GM18520 (cell line): ENCODE measurements at regions not wholly inside any gene's neighbourhood (a gene's known extent, or its start where the extent isn't known, plus 50 kb on each side); places are given as distances from the start of the nearest gene placed in this dataset.
"Not testable (repeated sequence)": the region's sequence is repeated elsewhere in the genome, so short reads cannot be mapped to it uniquely, and the experiment has no call there.

Source experiments
- ATAC-seq: cut with Tn5 transposase; IDR thresholded peaks from one replicate; pipeline ENCODE4 v1.9.1; 2021; ENCODE audit not compliant: unreplicated experiment

GRCh38 chr20:48148020-48148419 lies 362.7 kb upstream of the SULF2 start:
- no peak for ATAC-seq

DNA sequence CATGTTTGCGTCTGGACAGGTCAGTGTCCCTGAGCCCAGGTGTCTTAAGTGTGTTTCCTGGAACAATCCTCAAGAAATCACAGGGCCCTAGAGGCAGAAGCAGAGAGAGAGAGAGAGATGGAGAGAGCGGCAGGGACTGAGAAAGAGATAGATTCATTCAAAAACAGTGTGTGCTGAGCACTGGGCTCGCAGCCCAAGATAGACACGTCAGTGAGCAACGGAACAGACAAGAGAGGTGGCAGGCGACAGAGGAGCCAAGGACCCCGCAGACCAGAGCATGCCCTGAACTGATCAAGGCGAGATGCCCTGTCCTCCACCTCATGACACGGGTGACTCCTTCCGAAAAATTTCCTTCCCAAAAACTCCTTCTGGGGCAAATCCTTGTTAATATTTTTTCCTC lies 362.0 kb upstream of the SULF2 start:
- no peak for ATAC-seq

DNA sequence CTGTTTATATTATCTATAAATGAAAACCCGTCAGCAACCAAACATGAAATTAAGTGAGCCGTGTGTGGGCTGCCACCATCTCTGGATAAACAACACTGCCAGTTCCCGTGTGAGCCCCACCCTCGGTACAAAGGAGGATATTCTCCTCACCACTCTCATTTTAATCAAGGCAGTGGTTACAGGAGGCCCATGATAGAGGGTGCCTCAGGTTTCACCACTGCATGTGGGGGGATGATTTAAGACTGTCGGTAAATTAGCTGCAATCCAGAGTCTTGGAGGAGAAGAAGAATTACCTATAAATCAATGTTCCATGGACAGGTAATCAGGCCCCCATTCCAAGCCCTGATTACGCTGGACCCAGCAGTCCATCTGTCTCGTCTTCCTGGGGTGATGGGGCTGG lies 361.6 kb upstream of the SULF2 start:
- ATAC-seq, result no peak

DNA sequence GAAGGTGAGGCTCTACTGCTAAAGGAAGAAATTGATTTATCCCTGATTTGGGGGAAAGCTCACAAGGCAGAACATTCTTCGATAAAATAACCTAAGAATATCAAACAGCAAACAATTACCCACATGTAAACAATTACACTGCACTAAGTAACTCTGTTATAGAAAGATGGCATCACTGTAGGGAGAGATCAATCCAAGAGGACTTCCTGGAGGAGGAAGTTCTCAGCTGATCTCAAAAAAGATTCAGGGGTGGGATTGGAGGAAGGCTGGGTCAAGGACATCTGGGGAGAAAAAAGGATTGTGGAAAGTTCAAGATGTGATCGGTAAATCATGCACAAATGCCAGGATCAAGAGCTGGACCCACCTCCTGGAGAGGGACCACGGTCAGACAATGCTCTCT lies 361.0 kb upstream of the SULF2 start:
- no peak for ATAC-seq

DNA sequence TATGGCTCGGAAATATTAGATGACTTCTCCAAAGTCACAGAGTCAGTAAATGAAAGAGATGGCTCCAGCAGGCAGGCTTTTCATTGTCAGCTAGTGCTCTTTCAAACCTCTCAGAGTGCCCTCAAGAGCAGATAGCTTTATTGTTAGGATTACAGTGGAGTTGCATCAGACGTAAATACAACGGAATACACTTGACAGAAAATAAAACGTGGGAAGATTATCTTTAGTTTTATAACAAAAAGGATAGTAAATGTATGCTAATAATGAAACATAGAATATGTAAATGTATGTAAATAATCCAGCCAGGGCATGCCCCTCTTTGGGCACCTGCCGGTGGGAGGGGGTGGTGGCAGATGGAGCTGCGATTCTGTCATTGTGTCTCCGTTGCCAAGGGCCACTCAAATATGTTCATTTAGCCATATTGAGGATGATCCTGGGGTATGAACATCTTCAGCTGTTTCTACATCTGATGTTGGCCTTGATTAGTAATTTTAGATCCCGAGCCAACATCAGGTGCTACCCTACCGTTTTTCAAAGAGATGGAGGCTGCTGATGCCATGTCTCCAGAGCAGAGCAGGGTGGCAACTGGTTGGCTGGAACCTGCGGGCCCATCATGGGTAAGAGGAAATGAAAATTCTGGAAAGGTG lies 358.3 kb upstream of the SULF2 start:
- ATAC-seq, result no peak

DNA sequence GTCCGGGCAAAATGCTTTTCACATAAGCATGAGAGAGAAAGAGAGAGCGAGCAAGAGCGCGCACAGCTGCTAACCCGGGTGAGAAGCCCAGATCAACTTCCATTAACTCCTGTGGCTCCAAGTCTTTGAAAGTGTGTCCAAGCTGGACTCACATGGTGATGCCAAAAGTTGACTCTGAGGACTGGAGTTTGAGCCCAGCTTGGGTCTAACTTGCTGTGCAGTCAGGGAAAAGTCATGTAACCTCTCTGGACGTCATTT lies 357.2 kb upstream of the SULF2 start:
- no peak for ATAC-seq

DNA sequence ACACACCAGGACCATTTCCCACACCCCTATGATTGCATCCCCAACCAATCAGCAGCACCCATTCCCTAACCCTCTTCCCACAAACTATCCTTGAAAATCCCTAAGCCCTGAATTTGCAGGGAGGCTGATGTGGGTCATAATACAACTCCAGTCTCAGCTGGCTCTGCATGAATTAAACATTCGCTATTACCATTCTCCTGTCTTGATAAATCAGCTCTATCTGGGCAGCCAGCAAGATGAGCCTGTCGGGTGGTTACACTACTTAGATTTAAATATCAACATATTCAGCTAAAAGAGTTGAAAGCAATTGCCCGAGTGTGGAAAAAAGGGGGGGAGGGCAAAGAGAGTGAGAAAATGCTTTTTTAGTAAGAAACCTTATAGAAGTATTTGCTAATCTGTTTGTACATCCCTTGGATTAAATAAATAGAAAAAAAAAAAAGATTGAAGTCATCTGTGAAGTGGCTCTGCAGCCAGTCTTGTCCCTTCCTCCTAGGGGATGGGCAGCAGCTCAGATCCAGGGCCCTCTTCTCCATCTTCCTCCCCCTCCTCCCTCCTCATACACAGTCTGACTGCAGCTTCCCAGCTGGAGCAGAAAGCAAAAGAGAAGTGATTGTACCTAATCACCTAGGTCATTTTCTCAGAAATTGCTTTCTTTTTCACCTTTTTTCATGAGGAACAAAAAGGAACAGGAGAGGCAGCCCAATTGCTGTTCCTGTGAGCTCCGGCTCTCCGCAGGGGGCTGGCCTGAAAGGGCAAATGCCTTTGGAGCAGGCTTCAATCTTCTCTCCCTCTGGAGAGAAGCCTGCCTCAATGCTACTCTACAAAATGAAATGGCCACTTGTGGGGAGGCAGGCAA lies 356.6 kb upstream of the SULF2 start:
- ATAC-seq, result no peak

GRCh38 chr20:48139262-48140041 lies 354.2 kb upstream of the SULF2 start:
- ATAC-seq, result no peak

GRCh38 chr20:48132834-48133233 lies 347.6 kb upstream of the SULF2 start:
- no peak for ATAC-seq

DNA sequence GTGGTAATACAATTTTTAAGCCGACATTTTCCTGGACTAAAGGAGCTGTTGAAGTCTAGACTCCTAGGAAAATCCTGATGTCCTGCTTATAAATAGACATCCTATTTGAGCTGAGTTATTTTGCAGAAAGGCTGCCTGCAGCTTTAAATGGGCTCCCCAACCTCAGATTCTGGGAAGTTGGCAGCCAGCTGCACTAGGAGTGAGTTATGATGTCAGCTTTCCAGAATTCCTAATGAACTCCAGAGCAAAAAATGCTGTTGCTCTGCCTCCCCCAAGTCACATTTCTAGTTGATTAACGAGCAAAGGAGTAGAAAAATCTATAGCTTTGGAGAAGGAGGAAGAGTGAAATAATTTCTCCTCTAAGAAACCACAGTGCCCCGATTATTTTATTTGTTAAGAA lies 346.3 kb upstream of the SULF2 start:
- ATAC-seq, result no peak

DNA sequence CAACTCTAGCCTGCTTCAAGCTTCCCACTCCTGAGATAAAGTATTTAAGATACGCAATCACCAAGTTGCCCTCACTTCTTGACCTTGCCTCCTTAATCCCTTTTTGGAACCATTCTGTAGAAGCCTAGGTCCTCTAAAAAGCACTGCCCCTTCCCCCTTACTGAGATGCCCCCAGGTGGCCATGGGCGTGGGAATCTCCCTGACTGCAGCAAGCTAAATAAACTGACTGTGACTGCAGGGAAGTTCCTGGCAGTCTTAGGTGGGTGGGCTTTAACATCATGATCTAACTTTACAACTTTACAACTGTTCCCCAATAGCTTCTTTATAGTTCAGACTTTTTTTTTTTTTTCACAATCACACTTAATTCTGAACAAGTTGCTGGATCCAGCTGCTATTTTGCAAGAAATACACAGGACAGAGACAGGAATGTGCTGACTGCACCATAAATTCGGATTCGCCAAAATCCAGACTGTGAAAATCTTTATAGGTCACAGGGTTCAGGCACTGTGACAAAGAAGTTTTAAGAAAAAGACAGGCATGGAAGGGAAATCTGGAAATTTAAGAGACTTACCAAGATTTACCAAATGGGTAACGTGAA lies 344.2 kb upstream of the SULF2 start:
- no peak for ATAC-seq

DNA sequence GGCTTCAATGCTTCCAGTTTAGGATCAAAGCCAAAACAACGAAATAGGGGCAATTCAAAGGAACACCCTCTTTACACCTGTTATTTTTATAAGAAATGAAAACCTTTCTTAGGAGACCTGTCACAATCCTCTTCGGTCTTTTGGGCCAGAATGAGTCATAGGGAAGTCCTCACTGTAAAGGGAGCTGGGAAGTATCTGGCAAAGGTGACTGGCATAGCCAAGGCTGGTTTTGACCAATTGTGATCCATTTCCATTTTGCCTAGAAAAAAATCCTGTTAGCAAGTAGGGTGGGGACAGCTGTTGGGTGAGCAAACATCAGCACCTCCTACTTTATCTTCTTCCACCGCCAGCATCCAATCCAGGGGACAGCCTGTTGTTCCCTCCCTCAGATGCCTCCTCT lies 343.2 kb upstream of the SULF2 start:
- no peak for ATAC-seq

DNA sequence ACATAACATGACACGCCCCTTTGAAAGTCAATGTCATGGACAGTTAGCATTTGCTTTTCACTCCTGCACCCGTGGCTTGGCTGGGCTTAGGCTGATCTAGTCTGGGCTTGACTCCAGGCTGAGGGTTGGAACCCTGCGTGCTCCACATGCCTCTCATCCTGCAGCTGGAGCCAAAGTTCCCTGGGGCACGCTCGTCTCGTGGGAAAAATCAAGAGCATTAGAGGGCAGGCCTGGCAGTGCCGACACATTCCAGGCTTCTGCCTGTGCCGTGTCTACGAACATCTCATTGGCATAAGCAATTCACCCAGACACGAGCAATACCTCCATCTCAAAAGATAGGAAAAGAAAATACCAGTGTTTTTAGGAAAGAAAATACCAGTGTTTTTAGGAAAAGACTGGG lies 342.7 kb upstream of the SULF2 start:
- ATAC-seq, result not testable (repeated sequence)

GRCh38 chr20:48127133-48127532 lies 341.9 kb upstream of the SULF2 start:
- not testable (repeated sequence) for ATAC-seq

DNA sequence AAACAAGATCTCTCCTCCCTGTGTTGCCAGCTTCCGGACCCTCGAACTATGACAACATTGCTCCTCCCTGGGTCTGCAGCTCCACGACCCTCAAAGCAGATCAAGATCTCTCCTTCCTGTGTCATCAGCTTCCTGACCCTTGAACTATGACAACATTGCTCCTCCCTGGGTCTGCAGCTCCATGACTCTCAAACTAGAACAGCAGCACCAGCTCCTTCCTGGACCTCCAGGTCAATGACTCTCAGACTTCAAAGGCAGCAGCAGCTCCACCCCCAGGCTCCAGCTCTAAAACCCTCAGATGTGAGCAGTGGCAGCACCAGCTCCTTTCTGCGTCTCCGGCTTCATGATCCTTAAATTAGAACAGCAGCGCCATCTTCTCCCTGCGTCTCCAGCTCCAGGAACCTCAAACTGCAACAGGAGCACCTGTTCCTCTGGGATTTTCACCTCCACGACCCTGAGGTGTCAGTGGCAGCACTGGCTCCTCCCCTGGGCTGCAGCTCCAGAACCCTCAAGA lies 341.0 kb upstream of the SULF2 start:
- ATAC-seq, result no peak

DNA sequence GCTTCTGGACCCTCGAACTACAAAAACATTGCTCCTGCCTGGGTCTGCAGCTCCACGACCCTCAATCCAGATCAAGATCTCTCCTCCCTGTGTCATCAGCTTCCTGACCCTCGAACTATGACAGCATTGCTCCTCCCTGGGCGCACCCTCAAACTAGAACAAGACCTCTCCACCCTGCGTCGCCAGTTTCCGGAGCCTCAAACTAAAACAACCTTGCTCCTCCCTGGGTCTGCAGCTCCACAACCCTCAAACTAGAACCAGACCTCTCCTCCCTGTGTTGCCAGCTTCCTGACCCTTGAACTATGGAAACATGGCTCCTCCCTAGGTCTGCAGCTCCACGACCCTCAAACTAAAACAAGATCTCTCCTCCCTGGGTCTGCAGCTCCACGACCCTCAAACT lies 339.7 kb upstream of the SULF2 start:
- no peak for ATAC-seq

- ATAC-seq, result no peak
These were observed 339.0 kb upstream of the SULF2 start for GRCh38 chr20:48124181-48124782.

DNA sequence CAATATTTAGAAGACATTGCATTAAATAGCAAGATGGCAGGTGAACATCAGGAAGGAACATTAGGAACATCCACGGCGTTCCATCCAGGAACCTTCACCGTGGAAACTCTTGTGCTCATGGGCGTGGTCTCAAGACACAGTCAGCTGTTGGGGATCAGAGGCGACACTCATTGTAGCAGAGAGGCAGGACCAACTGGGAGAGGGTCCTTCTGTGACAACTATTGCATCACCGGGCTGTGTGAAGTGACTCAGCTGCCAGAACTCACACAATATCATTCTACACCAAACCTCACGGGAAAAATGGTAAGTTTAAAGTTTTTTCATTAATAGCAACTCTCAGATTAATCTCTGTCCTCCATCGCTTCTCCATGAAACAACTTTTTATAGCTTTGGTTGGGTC lies 334.8 kb upstream of the SULF2 start:
- no peak for ATAC-seq

GRCh38 chr20:48119389-48119788 lies 334.1 kb upstream of the SULF2 start:
- not testable (repeated sequence) for ATAC-seq

GRCh38 chr20:48115502-48115901 lies 330.2 kb upstream of the SULF2 start:
- ATAC-seq, result no peak

DNA sequence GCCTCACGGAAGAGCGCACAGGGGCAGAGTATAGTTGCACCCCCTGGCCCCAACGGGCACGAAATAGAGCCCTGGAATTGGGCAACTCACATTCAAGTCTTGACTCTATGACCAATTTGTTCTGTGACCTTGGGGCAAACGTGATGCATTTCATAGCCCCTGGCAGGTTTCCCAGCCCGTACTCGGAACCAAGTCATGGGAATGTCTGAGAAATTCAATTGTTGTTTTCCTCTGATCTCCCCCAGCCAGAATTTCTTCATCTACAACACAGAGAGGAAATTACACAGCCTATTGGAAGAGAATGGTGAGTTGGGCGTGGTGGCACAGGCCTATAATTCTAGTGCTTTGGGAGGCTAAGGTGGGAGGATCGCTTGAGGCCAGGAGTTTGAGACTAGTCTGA lies 322.3 kb upstream of the SULF2 start:
- ATAC-seq, result no peak
